NCI-H128 (cell line): ENCODE measurements at regions not wholly inside any gene's neighbourhood (a gene's known extent, or its start where the extent isn't known, plus 50 kb on each side); places are given as distances from the start of the nearest gene placed in this dataset.
A peak's percentile ranks its signal among the peaks of the same experiment; 100 is the strongest.

Experiments used
- DNase-seq: peaks from one replicate; lab custom pipeline; 2025; ENCODE audit not compliant: unreplicated experiment; lab: John Stamatoyannopoulos, UW

DNA sequence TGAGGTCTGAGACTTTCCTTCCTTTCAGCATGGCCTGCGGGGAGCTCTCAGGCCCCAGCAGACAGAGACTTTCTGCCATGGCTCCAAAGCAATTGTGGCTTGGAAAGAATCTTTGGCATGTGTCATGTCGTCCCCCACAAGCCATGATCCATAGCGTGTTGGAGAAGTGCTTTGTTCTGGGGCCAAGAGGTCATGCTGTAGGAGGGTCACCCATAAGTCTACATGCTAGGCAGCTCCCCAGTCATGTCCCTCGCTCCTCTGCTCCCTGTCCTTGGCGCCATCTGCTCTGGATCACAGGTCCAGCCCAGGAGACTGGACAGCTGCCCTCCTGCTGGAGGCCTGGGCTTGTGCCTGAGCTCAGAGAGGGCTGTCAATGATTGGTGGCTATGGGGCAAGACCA lies 78.8 kb upstream of the LCLAT1 start:
- DNase-seq: no peak

DNA sequence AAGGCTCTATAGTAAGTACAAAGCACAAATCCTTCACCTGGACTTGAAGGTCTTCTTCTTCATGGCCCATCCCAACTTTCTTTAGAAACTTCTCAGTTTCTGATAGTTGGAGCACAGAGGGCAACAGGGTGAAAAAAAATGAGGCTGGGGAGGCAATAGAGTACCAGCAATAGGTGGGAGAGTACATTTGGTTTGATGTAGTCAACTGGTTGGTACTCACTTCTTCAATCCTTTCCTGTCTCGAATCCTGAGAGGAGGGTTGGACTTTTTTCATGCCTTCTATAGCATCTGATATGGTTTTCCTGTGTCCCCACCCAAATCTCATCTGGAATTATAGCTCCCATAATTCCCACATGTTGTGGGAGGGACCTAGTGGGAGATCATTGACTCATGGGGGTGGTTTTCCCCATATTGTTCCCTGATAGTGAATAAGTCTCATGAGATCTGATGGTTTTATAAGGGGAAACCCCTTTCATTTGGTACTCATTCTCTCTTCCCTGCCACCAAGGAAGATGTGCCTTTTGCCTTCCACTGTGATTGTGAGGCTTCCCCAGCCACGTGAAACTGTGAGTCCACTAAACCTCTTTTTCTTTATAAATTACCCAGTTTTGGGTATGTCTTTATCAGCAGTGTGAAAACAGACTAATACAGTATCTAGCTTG lies 75.9 kb upstream of the LCLAT1 start:
- no peak for DNase-seq

DNA sequence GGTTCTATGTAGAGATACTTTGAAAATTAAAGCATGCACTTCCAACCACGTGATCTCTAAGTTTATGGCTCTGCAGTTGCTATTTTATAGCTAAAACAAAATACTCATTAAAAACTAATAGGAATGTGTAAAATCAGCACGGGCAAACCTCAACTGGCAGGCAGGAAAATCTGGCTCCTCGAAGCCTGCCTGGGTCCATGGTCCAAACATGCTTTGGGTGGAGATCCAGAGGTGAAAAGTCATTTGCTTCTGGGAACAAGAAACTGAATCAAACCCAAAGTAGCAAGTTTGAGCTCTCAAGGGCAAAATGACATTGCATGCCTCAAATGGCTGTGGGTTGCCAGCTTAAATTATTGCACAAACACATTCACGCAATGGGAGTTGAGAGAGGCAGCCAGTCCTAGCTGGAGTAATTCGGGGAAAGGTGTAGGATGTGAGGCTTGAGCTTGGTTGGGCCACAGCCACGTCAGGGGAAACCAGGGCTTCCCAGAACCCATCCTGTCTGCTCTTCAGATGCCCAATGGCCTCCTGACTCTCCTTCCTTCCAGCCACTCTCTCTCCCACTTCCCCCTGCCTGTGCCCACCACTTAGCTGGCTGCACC lies 75.2 kb upstream of the LCLAT1 start:
- DNase-seq: no peak

DNA sequence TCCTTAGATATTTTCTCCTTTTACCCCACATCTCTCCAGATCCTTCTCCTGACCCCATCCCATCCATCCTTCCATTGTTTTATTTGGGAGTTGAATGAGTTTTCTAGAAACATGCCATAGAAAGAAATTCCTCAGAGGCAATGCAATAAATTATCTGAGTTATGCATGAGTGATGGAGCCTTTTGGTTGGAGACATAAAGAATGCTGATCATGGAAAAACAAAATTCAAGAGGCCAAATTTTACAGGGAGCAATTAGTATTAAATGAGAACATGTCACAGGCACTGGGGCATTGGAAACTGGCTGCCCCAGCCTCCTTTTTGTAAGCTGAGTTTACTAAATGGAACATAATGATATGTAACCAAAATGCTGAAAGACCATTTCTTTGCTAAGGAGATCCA lies 74.2 kb upstream of the LCLAT1 start:
- DNase-seq: no peak

DNA sequence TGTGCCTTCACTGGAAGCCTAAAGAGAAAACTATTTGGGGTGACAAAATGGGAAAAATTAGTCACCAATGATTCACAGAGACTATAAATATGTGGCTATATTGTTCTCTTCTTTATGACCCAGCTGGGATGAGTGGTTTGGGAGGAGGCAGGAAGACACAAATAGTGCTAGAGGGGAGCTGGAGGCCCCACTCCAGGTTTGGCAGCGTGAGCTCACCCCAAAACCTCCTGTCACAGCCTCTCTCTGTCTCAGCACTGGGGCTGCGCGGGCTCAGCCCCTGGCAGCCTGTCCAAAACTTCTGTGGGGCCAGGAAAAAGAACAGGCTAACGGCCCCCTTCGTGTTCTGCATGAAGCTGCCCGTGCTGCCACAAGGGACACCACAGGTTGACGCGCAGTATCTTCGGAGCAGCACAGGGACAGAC lies 73.2 kb upstream of the LCLAT1 start:
- no peak for DNase-seq

DNA sequence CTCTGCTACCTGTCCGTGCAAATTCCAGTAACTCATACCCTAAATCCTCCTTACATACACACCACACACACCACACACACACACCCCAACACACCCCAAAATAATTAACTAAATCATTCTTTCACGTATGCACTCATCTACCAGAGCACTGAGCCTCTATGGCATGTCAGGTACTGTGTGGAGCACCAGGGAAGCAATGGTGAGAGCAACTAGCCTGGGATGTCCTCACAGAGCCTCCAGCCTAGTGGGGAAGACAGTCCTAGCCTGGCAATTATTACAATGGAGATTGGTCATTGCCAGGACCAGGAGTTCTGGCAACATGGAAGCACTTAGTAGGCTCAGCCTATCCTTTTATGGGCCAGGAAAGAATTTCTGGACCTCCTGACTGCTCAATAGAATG lies 72.7 kb upstream of the LCLAT1 start:
- DNase-seq: no peak

DNA sequence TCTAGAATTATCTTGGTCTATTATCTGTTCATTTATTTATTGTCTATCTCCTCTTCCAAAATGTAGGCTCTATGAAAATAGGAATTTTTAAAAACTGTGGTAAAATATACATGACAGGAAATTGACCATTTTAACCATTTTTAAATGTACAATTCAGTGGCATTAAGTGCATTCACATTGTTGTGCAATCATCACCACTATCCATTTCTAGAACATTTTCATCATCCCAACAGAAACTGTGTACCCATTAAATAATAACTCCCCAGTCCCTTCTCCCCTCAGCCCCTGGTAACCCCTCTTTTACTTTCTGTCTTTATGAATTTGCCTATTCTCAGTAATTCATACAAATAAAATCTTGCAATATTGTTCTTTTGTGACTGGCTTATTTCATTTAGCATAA lies 71.1 kb upstream of the LCLAT1 start:
- no peak for DNase-seq

DNA sequence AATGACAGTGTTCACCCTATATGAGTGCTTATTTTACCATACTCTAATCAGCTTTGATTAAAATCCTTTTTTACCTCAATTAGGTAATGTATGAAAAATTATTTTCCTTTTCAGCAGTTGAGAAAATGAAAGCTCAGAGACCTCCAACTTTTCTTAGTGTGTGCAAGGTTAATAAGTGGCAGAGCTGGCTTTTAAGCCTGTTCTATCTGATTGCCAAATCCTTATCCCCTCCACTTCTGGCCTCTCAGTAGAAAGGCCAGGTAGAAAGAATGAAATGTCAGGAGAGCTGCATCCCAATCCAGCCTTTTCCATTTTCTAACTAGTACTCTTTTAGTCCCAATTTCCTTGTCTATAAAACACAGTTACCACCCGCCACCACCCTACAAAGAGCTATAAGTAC lies 67.6 kb upstream of the LCLAT1 start:
- DNase-seq: no peak

DNA sequence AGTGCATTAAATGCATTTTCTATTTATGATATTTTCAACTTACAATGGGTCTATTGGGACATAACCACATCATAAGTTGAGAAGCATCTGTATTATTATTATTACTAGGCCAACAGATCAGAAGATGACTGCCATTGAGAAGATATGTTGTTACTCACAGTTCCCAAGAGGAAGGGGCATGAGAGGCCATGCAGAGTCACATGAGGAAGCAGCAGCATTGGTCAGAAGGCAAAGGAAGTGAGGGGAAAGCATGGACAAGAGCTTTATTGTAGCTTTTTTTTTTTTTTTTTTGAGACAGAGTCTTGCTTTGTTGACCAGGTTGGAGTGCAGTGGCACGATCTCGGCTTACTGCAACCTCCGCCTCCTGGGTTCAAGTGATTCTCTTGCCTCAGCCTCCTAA lies 66.2 kb upstream of the LCLAT1 start:
- no peak for DNase-seq

DNA sequence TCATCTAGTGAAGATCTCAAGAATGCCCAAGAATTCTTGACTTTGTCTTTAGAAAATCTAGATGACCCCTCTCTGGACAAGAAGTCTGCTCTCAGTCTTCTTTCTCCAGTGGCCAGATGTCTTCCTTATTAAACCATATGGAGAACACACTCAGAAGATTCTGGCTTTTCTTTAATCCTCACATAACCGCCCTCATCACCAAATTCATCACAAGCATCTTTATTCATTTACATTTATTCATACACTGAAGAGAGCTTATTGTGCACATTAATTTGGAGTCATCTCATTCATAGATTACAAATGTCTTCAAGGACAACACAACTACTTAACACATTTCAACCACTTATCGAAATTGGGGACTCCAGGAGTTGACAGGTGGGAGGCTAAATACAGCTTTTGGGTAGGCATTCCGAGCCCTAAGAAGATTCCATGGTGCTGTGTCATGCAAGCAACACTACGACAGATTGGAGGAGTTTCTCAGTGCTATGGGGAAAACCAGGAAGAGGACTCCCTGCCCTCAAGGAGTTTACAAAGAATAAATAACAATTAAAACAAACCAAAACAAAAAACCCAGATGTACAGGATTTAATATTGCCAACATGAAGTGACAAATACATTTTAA lies 64.8 kb upstream of the LCLAT1 start:
- DNase-seq: no peak

DNA sequence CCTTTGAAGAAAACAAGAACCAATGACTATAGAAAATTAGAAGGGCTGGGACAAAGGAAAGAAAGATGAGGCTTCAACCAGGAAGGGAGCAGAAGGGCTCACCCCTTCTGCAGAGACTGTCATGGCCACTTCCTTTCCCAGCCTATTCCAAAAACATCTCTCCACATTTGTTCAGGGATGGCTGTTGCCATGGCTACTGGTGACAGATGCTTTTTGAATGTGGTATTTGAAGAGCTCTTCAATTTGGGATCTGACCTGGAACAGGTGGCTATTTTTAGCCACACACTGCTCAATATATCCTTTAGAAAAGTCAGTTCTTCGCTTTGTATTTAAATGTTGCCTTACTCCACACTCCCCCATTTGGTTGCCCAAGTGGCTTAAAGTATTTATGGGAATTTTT lies 64.1 kb upstream of the LCLAT1 start:
- peak; percentile 55 for DNase-seq

DNA sequence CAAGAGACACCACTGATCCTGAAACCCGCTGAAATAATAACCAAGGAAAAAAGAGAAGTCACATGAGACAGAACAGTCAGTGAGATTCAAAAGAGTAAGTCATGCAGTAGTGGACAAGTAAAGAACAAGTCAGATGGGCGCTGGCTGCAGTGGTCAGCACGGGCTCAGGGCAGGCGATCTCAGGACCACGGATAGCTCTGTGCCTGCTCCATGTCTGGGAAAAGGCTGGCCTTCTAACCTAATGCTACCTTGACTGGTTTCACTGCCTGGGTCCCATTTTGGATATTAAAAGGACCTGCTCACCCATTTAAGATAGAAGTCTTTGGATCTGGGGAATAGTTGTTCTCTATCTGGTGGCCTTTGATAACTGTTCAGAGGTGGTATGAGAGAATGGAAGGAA lies 61.7 kb upstream of the LCLAT1 start:
- no peak for DNase-seq

DNA sequence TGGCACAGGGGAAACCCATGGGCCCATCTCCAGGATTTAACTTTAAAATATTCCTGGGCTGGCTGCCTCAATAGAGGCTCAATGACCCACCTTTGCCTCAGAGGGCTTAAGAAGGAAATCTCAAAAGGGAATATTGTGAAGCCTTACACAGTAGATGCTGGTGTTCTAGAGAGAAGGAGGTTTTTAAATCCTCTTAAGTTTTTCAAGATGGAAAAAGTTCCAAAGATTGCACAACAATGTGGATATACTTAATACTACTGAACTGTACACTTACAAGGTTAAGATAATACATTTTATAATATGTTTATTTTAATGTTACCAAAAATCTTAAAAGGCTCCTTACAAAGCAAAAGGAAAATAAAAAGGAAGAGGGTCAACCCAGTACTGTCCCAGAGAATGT lies 54.9 kb upstream of the LCLAT1 start:
- no peak for DNase-seq

DNA sequence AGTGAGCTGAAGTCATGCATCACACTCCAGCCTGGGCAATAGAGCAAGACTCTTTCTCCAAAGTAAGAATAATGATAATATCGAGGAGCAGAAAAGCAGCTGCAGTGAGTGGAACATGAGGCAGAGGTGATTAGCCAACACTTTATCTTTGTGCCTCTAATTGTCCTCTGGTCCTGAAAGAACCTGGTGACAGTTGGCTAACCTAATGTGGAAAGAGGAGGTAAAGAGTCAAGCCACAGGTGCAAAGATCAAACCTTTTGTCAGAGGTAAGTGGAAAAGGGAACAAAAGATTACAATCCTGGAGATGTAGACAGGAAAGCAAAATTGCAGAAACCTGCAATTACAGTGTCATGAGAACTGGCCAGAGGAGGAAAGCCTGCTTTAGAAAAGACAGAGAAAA lies 53.5 kb upstream of the LCLAT1 start:
- no peak for DNase-seq

DNA sequence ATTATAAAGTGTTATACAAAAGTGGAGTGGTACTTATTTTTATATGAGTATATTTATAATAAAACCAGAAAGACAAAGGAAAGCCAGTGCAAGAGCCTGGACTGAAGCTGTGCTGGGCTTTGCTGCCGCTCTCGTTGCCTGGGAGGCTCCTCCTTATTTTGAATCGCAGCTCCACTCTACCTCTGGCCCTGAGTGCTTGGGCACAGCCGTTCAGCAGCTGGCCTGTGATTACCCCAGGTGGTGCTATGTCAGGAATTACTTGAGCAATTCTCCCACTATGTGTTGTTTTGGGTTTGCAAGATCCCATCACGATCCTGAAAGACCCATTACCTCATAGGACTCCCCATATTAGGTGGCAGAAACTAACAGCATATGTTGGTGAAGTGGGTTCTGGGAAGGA lies 53.0 kb upstream of the LCLAT1 start:
- no peak for DNase-seq

DNA sequence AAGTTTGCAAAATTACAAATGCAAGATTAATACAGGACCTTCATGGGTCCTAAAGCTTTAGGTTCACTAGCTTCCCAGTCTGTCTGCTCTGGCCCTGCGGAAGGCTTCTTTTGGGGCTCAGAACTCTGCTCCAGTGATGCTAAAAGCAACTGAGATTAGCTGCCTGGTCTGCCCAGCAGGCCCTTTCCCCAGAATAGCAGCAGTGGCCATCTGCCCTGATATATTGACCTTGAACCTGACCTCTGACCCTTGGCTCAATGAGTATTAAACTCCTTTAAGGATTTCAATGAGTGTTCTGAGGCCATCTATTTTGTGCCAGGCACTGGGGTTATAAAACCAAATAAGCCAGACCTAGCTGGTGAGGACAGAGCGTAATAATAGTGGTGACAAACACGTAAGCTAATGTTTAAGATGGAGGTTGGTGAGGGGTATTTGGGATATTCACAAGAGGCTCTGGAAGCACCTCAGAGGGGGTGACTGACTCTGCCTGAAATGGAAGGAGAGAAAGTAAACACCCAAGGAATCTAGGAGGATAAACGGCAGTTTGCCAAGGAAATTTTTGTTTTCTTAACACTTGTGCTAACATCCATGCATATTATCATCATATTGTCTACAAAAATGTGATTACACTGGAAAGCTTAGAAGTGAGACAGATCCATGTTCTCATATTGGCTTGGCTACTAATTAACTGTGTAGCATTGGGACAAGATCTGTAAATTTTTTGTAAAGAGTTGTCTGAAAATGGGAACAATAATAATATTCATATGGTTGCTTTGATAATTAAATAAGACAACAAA lies 50.4 kb upstream of the LCLAT1 start:
- no peak for DNase-seq
